ENCODE measurements at regions not wholly inside any gene's neighbourhood (a gene's known extent, or its start where the extent isn't known, plus 50 kb on each side); places are given as distances from the start of the nearest gene placed in this dataset.

GRCh38 chr7:50953820-50954219, 171.1 kb upstream of the GRB10 start:
- H3K36me3 ChIP-seq: no peaks in the 10 kb centered on the region
- H3K4me1 ChIP-seq (ENCODE audit: low read depth): no peaks in the 10 kb centered on the region
- no peaks in the 10 kb centered on the region for H3K27me3 ChIP-seq
- DNase-seq (ENCODE audit: low read depth in 1 of 2, low spot score in 1 of 2): peak in 1 of 2 donors; percentile 47
- TF ChIP-seq CTCF (IDR thresholded peaks at IDR 0.05; ENCODE audit: low read depth, low read length): no peak
- H3K9me3 ChIP-seq (ENCODE audit: low read depth): no peaks in the 10 kb centered on the region
- no peak overlapping the region for H3K27ac ChIP-seq
- H3K4me3 ChIP-seq: no peak overlapping the region

GRCh38 chr7:50953303-50953702, 170.6 kb upstream of the GRB10 start:
- H3K27ac ChIP-seq: no peak overlapping the region
- peak in 1 of 2 donors; percentile 59 for DNase-seq (ENCODE audit: low read depth in 1 of 2, low spot score in 1 of 2)
- H3K27me3 ChIP-seq: no peaks in the 10 kb centered on the region
- TF ChIP-seq CTCF (IDR thresholded peaks at IDR 0.05; ENCODE audit: low read depth, low read length): no peak
- H3K4me1 ChIP-seq (ENCODE audit: low read depth): no peaks in the 10 kb centered on the region
- H3K9me3 ChIP-seq (ENCODE audit: low read depth): no peaks in the 10 kb centered on the region
- H3K36me3 ChIP-seq: no peaks in the 10 kb centered on the region
- H3K4me3 ChIP-seq: no peak overlapping the region

GRCh38 chr7:50952544-50952943, 169.8 kb upstream of the GRB10 start:
- Histone ChIP-seq H3K4me3 (no peak overlapping the region), H3K36me3 (no peaks in the 10 kb centered on the region), H3K27me3 (no peaks in the 10 kb centered on the region), H3K9me3 (ENCODE audit: low read depth) (no peaks in the 10 kb centered on the region), H3K27ac (no peak overlapping the region), H3K4me1 (ENCODE audit: low read depth) (no peaks in the 10 kb centered on the region)
- no peak for DNase-seq (ENCODE audit: low read depth in 1 of 2, low spot score in 1 of 2)
- no peak for TF ChIP-seq CTCF (IDR thresholded peaks at IDR 0.05; ENCODE audit: low read depth, low read length)

- no peak overlapping the region for H3K4me3 ChIP-seq
- H3K27me3 ChIP-seq: no peaks in the 10 kb centered on the region
- no peak overlapping the region for H3K27ac ChIP-seq
- H3K36me3 ChIP-seq: no peaks in the 10 kb centered on the region
- no peak for TF ChIP-seq CTCF (IDR thresholded peaks at IDR 0.05; ENCODE audit: low read depth, low read length)
- no peaks in the 10 kb centered on the region for H3K4me1 ChIP-seq (ENCODE audit: low read depth)
- DNase-seq (ENCODE audit: low read depth in 1 of 2, low spot score in 1 of 2): no peak
- H3K9me3 ChIP-seq (ENCODE audit: low read depth): no peaks in the 10 kb centered on the region
Measured at GRCh38 chr7:50952120-50952519, 169.4 kb upstream of the GRB10 start.

GRCh38 chr7:50943482-50943881, 160.8 kb upstream of the GRB10 start:
- Histone ChIP-seq H3K27me3 (no peaks in the 10 kb centered on the region), H3K27ac (no peak overlapping the region), H3K4me3 (no peak overlapping the region), H3K4me1 (ENCODE audit: low read depth) (no peaks in the 10 kb centered on the region), H3K36me3 (no peaks in the 10 kb centered on the region), H3K9me3 (ENCODE audit: low read depth) (no peaks in the 10 kb centered on the region)
- no peak for DNase-seq (ENCODE audit: low read depth in 1 of 2, low spot score in 1 of 2)
- no peak for TF ChIP-seq CTCF (IDR thresholded peaks at IDR 0.05; ENCODE audit: low read depth, low read length)

- H3K36me3 ChIP-seq: no peaks in the 10 kb centered on the region
- no peaks in the 10 kb centered on the region for H3K9me3 ChIP-seq (ENCODE audit: low read depth)
- no peak overlapping the region for H3K27ac ChIP-seq
- no peak for TF ChIP-seq CTCF (IDR thresholded peaks at IDR 0.05; ENCODE audit: low read depth, low read length)
- no peaks in the 10 kb centered on the region for H3K4me1 ChIP-seq (ENCODE audit: low read depth)
- DNase-seq (ENCODE audit: low read depth in 1 of 2, low spot score in 1 of 2): no peak
- no peak overlapping the region for H3K4me3 ChIP-seq
- no peaks in the 10 kb centered on the region for H3K27me3 ChIP-seq
Measured at GRCh38 chr7:50941525-50941924, 158.8 kb upstream of the GRB10 start.

Measured in cardiac muscle cell (in vitro differentiated cells and primary cell).